NCI-H510A treated with DMSO at 0.1 percent for 48 hours (cell line): ENCODE measurements at regions not wholly inside any gene's neighbourhood (a gene's known extent, or its start where the extent isn't known, plus 50 kb on each side); places are given as distances from the start of the nearest gene placed in this dataset.
A peak's percentile ranks its signal among the peaks of the same experiment; 100 is the strongest.

Experiments
- DNase-seq: peaks from one replicate; lab custom pipeline; 2025; lab: John Stamatoyannopoulos, UW

GRCh38 chr1:60984062-60984799 lies 98.1 kb upstream of the NFIA start:
- DNase-seq = no peak

- DNase-seq = no peak
These were observed 98.7 kb upstream of the NFIA start for GRCh38 chr1:60983701-60984061.

GRCh38 chr1:60982539-60982938 lies 99.8 kb upstream of the NFIA start:
- DNase-seq = no peak

- DNase-seq = no peak
These were observed 101.0 kb upstream of the NFIA start for GRCh38 chr1:60981357-60981756.

- DNase-seq = peak; percentile 55
These were observed 103.7 kb upstream of the NFIA start for GRCh38 chr1:60978421-60979357.

- DNase-seq = no peak
These were observed 104.7 kb upstream of the NFIA start for GRCh38 chr1:60977661-60978060.

- no peak for DNase-seq
These were observed 107.6 kb upstream of the NFIA start for GRCh38 chr1:60974524-60975372.

GRCh38 chr1:60973668-60974067 lies 108.7 kb upstream of the NFIA start:
- no peak for DNase-seq

GRCh38 chr1:60972841-60973364 lies 109.5 kb upstream of the NFIA start:
- no peak for DNase-seq

GRCh38 chr1:60971330-60971729 lies 111.0 kb upstream of the NFIA start:
- DNase-seq = no peak

- peak; percentile 80 for DNase-seq
These were observed 112.3 kb upstream of the NFIA start for GRCh38 chr1:60969971-60970509.

- DNase-seq = no peak
These were observed 117.0 kb upstream of the NFIA start for GRCh38 chr1:60965280-60965854.

GRCh38 chr1:60963167-60963940 lies 119.0 kb upstream of the NFIA start:
- DNase-seq = no peak

GRCh38 chr1:60960891-60961461 lies 121.4 kb upstream of the NFIA start:
- DNase-seq = no peak

GRCh38 chr1:60959701-60960100 lies 122.7 kb upstream of the NFIA start:
- DNase-seq = no peak

GRCh38 chr1:60958001-60958400 lies 124.4 kb upstream of the NFIA start:
- no peak for DNase-seq

- DNase-seq = no peak
These were observed 125.8 kb upstream of the NFIA start for GRCh38 chr1:60956520-60956919.

GRCh38 chr1:60952612-60953111 lies 129.7 kb upstream of the NFIA start:
- DNase-seq = no peak

- no peak for DNase-seq
These were observed 131.9 kb upstream of the NFIA start for GRCh38 chr1:60950224-60951063.
